PFSK-1 (cell line): ENCODE measurements at regions not wholly inside any gene's neighbourhood (a gene's known extent, or its start where the extent isn't known, plus 50 kb on each side); places are given as distances from the start of the nearest gene placed in this dataset.

Experiments
- FOXP2 ChIP-seq: optimal IDR thresholded peaks from 2 replicates; pipeline ENCODE3; 2011; ENCODE audit warnings: borderline replicate concordance, control low read depth, inconsistent platforms; ENCODE audit not compliant: insufficient read depth; ENCODE audit errors: extremely low read length, extremely low read depth
- POLR2AphosphoS5 ChIP-seq: IDR thresholded peaks from 2 replicates; pipeline ENCODE4 v1.6.1; 2012; ENCODE audit warnings: low read depth, mild to moderate bottlenecking, control low read depth, low read length, moderate library complexity
- SIN3A ChIP-seq: IDR thresholded peaks from 2 replicates; pipeline ENCODE4 v1.6.1; 2012; ENCODE audit warnings: mild to moderate bottlenecking, low read length, moderate library complexity, borderline replicate concordance; ENCODE audit not compliant: insufficient read depth
- TAF1 ChIP-seq: IDR thresholded peaks from 2 replicates; pipeline ENCODE4 v1.6.1; 2012; ENCODE audit warnings: low read length, control low read depth, borderline replicate concordance; ENCODE audit not compliant: insufficient read depth
- TF ChIP-seq, protein P1 (sequence below), 2 experiments: IDR thresholded peaks; 2 replicates each; pipeline versions ENCODE4 v1.6.1 to v1.8.0; 2011 to 2012; ENCODE audit warnings: low read depth in 2 of 2, low read length in 2 of 2, control low read depth in 1 of 2, inconsistent platforms in 1 of 2, mild to moderate bottlenecking in 1 of 2, moderate library complexity in 1 of 2; ENCODE audit not compliant: insufficient read depth in 1 of 2

DNA sequence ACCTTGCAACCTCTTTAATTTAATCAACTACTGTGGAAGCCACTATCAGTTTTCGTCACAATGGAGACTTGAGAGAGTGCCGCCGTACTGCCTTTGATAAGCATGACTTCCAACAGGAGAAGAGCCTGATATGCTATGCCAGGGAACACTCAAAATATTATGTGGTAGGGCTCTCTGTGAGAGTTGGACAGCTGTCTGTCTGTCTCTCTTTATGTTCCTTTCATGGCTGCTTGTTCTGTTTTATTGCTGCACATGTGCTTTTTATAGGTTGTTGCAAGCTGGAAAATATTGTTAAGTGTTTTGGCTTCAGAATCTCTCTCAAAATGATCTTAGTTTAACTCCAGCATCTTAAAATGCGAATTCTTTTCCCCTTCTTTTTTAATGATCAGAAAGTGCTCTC, 249.4 kb upstream of the RARB start:
- TF ChIP-seq SIN3A: no peak
- TF ChIP-seq TAF1: no peak
- TF ChIP-seq FOXP2: no peak
- TF ChIP-seq, protein P1, sequence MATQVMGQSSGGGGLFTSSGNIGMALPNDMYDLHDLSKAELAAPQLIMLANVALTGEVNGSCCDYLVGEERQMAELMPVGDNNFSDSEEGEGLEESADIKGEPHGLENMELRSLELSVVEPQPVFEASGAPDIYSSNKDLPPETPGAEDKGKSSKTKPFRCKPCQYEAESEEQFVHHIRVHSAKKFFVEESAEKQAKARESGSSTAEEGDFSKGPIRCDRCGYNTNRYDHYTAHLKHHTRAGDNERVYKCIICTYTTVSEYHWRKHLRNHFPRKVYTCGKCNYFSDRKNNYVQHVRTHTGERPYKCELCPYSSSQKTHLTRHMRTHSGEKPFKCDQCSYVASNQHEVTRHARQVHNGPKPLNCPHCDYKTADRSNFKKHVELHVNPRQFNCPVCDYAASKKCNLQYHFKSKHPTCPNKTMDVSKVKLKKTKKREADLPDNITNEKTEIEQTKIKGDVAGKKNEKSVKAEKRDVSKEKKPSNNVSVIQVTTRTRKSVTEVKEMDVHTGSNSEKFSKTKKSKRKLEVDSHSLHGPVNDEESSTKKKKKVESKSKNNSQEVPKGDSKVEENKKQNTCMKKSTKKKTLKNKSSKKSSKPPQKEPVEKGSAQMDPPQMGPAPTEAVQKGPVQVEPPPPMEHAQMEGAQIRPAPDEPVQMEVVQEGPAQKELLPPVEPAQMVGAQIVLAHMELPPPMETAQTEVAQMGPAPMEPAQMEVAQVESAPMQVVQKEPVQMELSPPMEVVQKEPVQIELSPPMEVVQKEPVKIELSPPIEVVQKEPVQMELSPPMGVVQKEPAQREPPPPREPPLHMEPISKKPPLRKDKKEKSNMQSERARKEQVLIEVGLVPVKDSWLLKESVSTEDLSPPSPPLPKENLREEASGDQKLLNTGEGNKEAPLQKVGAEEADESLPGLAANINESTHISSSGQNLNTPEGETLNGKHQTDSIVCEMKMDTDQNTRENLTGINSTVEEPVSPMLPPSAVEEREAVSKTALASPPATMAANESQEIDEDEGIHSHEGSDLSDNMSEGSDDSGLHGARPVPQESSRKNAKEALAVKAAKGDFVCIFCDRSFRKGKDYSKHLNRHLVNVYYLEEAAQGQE (IDR thresholded peaks at IDR 0.05; ENCODE audit: insufficient read depth in 1 of 2, low read depth in 2 of 2, low read length in 2 of 2): no peak
- TF ChIP-seq POLR2AphosphoS5: no peak

DNA sequence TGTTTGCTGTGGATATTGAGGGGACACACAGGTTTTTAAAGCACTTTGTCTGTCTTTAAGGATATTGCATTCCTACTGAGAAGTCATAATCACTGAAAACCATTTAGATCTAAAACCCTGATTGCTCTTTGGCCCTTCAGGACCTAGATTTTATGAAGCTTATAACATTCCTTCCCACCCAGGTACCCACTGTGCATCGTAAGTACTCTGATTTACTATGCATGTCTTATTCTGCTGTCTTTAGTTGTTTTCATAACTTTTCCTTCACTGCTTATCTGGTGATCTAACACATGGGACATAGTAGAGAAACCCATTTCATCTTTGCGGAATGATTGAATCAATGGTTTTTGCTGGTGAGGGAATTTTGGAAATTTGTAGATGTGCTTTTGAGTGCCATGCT, 247.0 kb upstream of the RARB start:
- TF ChIP-seq POLR2AphosphoS5 (no peak), TAF1 (no peak), SIN3A (no peak), FOXP2 (no peak)
- TF ChIP-seq, protein P1 (IDR thresholded peaks at IDR 0.05; ENCODE audit: insufficient read depth in 1 of 2, low read depth in 2 of 2, low read length in 2 of 2): no peak

DNA sequence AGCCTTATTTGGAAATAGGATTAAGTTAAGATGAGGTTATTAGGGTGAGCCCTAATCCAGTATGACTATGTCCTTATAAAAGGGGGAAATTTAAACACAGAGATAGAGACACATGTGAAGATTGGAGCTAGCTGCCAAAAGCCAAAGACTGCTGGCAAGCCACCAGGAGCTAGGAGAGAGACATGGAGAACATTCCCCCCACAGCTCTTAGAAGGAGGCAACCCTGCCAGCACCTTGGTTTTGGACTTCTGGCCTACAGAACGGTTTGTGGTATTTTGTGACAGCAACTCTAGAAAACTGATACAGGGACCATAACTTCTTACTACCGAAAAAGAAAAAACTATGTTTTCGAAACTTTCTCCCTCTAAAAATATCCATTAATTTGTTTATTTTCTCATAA, 245.3 kb upstream of the RARB start:
- TF ChIP-seq FOXP2: no peak
- TF ChIP-seq, protein P1 (IDR thresholded peaks at IDR 0.05; ENCODE audit: insufficient read depth in 1 of 2, low read depth in 2 of 2, low read length in 2 of 2): no peak
- no peak for TF ChIP-seq SIN3A
- TF ChIP-seq TAF1: no peak
- no peak for TF ChIP-seq POLR2AphosphoS5

GRCh38 chr3:25184641-25185250, 243.3 kb upstream of the RARB start:
- TF ChIP-seq SIN3A: no peak
- TF ChIP-seq TAF1: no peak
- TF ChIP-seq, protein P1 (IDR thresholded peaks at IDR 0.05; ENCODE audit: insufficient read depth in 1 of 2, low read depth in 2 of 2, low read length in 2 of 2): no peak
- no peak for TF ChIP-seq POLR2AphosphoS5
- TF ChIP-seq FOXP2: no peak
